ENCODE measurements at regions not wholly inside any gene's neighbourhood (a gene's known extent, or its start where the extent isn't known, plus 50 kb on each side); places are given as distances from the start of the nearest gene placed in this dataset.

- peaks cover 30% of the 10 kb centered on the region for H3K4me1 ChIP-seq (ENCODE audit: control insufficient read depth, insufficient read depth, low read length)
- H3K27ac ChIP-seq (ENCODE audit: low read depth, low read length): no peak overlapping the region
- peaks cover 26% of the 10 kb centered on the region for H3K4me1 Mint-ChIP-seq
- no peaks in the 10 kb centered on the region for H3K9me3 ChIP-seq (ENCODE audit: control insufficient read depth, low read length)
- H3K36me3 Mint-ChIP-seq (ENCODE audit: low read depth): no peaks in the 10 kb centered on the region
- no peak overlapping the region for H3K4me3 Mint-ChIP-seq
- DNase-seq: no peak
- H3K27ac Mint-ChIP-seq: no peak overlapping the region
- no peak overlapping the region for H3K9ac ChIP-seq (ENCODE audit: extremely low read depth, low read length, poor library complexity, severe bottlenecking)
- H3K4me3 ChIP-seq (ENCODE audit: low read length): no peak overlapping the region
- H3K27me3 ChIP-seq (ENCODE audit: control insufficient read depth, insufficient read depth, low read length, poor library complexity, severe bottlenecking): no peaks in the 10 kb centered on the region
- no peaks in the 10 kb centered on the region for H3K36me3 ChIP-seq (ENCODE audit: control insufficient read depth, insufficient read depth, low read length)
- TF ChIP-seq CTCF (conservative IDR thresholded peaks at IDR 0.05): no peak
- WGBS, 2 experiments (ENCODE audit: insufficient coverage in 1 of 2, insufficient read length in 1 of 2): 96 to 100% methylated on average over 1 to 2 of the region's 2 CpGs
- no peaks in the 10 kb centered on the region for H3K9me3 Mint-ChIP-seq
- H3K27me3 Mint-ChIP-seq (ENCODE audit: insufficient read depth): no peaks in the 10 kb centered on the region
Observed at GRCh38 chr11:15840966-15841365, 515.4 kb downstream of the SOX6 start.

DNA sequence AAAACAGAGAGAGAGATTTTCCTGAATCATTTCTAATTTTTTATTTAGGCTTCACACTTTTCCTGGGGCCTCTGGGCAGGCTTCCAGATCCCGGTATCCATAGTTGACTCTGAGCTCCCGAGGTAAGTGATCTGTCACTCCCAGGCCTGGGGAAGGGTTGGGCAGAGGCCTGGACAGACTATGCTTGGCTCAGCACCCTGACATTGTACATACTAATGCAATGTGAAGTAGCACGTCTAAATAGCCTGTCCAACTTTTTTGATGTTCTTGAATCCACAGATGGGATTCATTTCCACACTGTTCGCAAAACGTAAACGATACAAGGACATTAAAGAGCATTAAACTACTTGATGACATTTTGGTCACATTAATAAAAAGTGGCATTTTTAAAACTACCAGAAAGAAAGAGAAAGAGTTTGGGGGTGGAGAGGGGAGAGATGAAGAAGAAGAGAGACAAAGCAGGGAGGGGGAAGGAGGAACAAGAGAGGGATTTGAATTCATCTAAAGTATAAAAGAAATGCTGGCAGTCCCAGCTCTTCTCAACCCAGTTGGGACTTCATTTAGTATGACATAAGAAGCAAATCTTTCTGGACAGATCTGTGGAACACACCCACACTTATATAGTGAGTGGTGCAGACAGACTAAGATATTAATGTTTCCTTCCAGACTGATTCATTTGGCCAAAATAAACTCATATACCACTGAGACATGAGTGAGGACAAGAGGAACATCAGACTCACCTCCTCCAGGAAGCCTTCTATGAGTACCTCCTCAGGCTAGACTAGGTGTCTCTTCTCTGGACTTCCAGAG is 514.2 kb downstream of the SOX6 start:
- H3K27me3 Mint-ChIP-seq (ENCODE audit: insufficient read depth): no peaks in the 10 kb centered on the region
- DNase-seq: no peak
- no peak overlapping the region for H3K4me3 Mint-ChIP-seq
- no peak overlapping the region for H3K9ac ChIP-seq (ENCODE audit: extremely low read depth, low read length, poor library complexity, severe bottlenecking)
- H3K4me3 ChIP-seq (ENCODE audit: low read length): no peak overlapping the region
- peaks cover 26% of the 10 kb centered on the region for H3K4me1 Mint-ChIP-seq
- no peaks in the 10 kb centered on the region for H3K36me3 Mint-ChIP-seq (ENCODE audit: low read depth)
- H3K27ac Mint-ChIP-seq: no peak overlapping the region
- no peaks in the 10 kb centered on the region for H3K27me3 ChIP-seq (ENCODE audit: control insufficient read depth, insufficient read depth, low read length, poor library complexity, severe bottlenecking)
- WGBS, 2 experiments (ENCODE audit: insufficient coverage in 1 of 2, insufficient read length in 1 of 2): 94 to 100% methylated on average over 4 to 6 of the region's 6 CpGs
- no peaks in the 10 kb centered on the region for H3K9me3 ChIP-seq (ENCODE audit: control insufficient read depth, low read length)
- H3K36me3 ChIP-seq (ENCODE audit: control insufficient read depth, insufficient read depth, low read length): no peaks in the 10 kb centered on the region
- no peak for TF ChIP-seq CTCF (conservative IDR thresholded peaks at IDR 0.05)
- peaks cover 30% of the 10 kb centered on the region for H3K4me1 ChIP-seq (ENCODE audit: control insufficient read depth, insufficient read depth, low read length)
- no peak overlapping the region for H3K27ac ChIP-seq (ENCODE audit: low read depth, low read length)
- no peaks in the 10 kb centered on the region for H3K9me3 Mint-ChIP-seq

DNA sequence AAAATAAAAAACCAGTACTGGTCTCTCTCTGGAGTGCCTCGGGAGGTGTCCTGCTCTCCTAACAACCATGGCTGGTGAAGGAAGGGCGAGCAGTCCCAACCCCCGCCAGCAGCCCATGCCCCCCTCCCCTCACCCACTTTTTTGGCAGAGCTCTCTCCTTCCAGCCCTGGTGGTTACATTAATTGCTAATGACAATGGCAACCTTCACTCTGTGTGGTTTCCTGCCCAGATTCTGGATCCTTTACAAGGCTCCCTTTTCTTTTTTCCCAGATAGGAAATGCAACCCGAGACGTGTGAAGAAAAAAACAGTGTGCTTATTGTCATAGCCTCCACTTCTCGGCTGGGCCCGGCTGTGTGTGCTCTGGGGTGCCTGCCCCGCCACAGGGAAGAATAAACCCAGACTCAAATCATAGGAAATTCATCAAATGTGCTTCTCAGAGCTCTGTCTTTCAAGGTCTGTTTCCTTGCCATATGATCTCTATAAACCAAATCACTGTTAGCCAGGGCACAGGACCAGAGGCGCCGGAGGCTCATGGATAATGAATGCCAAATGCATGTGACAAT is 513.0 kb downstream of the SOX6 start:
- peak; percentile 63 for DNase-seq
- 48 to 62% methylated on average over 3 to 10 of the region's 10 CpGs for WGBS, 2 experiments (ENCODE audit: insufficient coverage in 1 of 2, insufficient read length in 1 of 2)
- Histone ChIP-seq H3K4me3 (ENCODE audit: low read length) (no peak overlapping the region), H3K9me3 (ENCODE audit: control insufficient read depth, low read length) (no peaks in the 10 kb centered on the region), H3K27ac (ENCODE audit: low read depth, low read length) (peak overlapping the region; percentile 67), H3K27me3 (ENCODE audit: control insufficient read depth, insufficient read depth, low read length, poor library complexity, severe bottlenecking) (no peaks in the 10 kb centered on the region), H3K4me1 (ENCODE audit: control insufficient read depth, insufficient read depth, low read length) (peaks cover 30% of the 10 kb centered on the region), H3K36me3 (ENCODE audit: control insufficient read depth, insufficient read depth, low read length) (no peaks in the 10 kb centered on the region), H3K9ac (ENCODE audit: extremely low read depth, low read length, poor library complexity, severe bottlenecking) (no peak overlapping the region)
- no peak overlapping the region for H3K4me3 Mint-ChIP-seq
- peak overlapping the region; percentile 30 for H3K27ac Mint-ChIP-seq
- H3K27me3 Mint-ChIP-seq (ENCODE audit: insufficient read depth): no peaks in the 10 kb centered on the region
- no peaks in the 10 kb centered on the region for H3K36me3 Mint-ChIP-seq (ENCODE audit: low read depth)
- no peak for TF ChIP-seq CTCF (conservative IDR thresholded peaks at IDR 0.05)
- H3K4me1 Mint-ChIP-seq: peaks cover 26% of the 10 kb centered on the region
- no peaks in the 10 kb centered on the region for H3K9me3 Mint-ChIP-seq

Measured in endodermal cell (in vitro differentiated cells).